ENCODE measurements at regions not wholly inside any gene's neighbourhood (a gene's known extent, or its start where the extent isn't known, plus 50 kb on each side); places are given as distances from the start of the nearest gene placed in this dataset.

GRCh38 chr2:64283641-64284361, 139.6 kb upstream of the PELI1 start:
- DNase-seq (ENCODE audit: low read depth): no peak

- no peak for DNase-seq (ENCODE audit: low read depth)
These were observed 140.5 kb upstream of the PELI1 start for GRCh38 chr2:64284751-64285150.

- DNase-seq (ENCODE audit: low read depth): no peak
These were observed 143.1 kb upstream of the PELI1 start for GRCh38 chr2:64287202-64287740.

- DNase-seq (ENCODE audit: low read depth): no peak
These were observed 144.3 kb upstream of the PELI1 start for GRCh38 chr2:64288321-64289193.

GRCh38 chr2:64289251-64289650, 145.0 kb upstream of the PELI1 start:
- no peak for DNase-seq (ENCODE audit: low read depth)

- DNase-seq (ENCODE audit: low read depth): no peak
These were observed 145.5 kb upstream of the PELI1 start for GRCh38 chr2:64289737-64290136.

GRCh38 chr2:64291181-64291580, 147.0 kb upstream of the PELI1 start:
- DNase-seq (ENCODE audit: low read depth): no peak

- DNase-seq (ENCODE audit: low read depth): no peak
These were observed 151.3 kb upstream of the PELI1 start for GRCh38 chr2:64295326-64296139.

- DNase-seq (ENCODE audit: low read depth): no peak
These were observed 151.9 kb upstream of the PELI1 start for GRCh38 chr2:64296140-64296480.

- DNase-seq (ENCODE audit: low read depth): no peak
These were observed 152.6 kb upstream of the PELI1 start for GRCh38 chr2:64296695-64297346.

GRCh38 chr2:64298161-64298560, 153.9 kb upstream of the PELI1 start:
- DNase-seq (ENCODE audit: low read depth): no peak

- no peak for DNase-seq (ENCODE audit: low read depth)
These were observed 153.9 kb upstream of the LGALSL start for GRCh38 chr2:64300066-64300465.

GRCh38 chr2:64303250-64303649, 150.7 kb upstream of the LGALSL start:
- no peak for DNase-seq (ENCODE audit: low read depth)

- DNase-seq (ENCODE audit: low read depth): no peak
These were observed 146.5 kb upstream of the LGALSL start for GRCh38 chr2:64307421-64307820.

- no peak for DNase-seq (ENCODE audit: low read depth)
These were observed 142.6 kb upstream of the LGALSL start for GRCh38 chr2:64311191-64311910.

- no peak for DNase-seq (ENCODE audit: low read depth)
These were observed 141.9 kb upstream of the LGALSL start for GRCh38 chr2:64311948-64312621.

GRCh38 chr2:64312622-64313397, 141.2 kb upstream of the LGALSL start:
- no peak for DNase-seq (ENCODE audit: low read depth)

- DNase-seq (ENCODE audit: low read depth): no peak
These were observed 140.6 kb upstream of the LGALSL start for GRCh38 chr2:64313398-64313723.

GRCh38 chr2:64315291-64315960, 138.5 kb upstream of the LGALSL start:
- no peak for DNase-seq (ENCODE audit: low read depth)
